ENCODE measurements at regions not wholly inside any gene's neighbourhood (a gene's known extent, or its start where the extent isn't known, plus 50 kb on each side); places are given as distances from the start of the nearest gene placed in this dataset.

- TF ChIP-seq POLR2A (IDR thresholded peaks at IDR 0.05; ENCODE audit: low read depth, low read length), result no peak
- TF ChIP-seq POLR2AphosphoS5 (IDR thresholded peaks at IDR 0.05; ENCODE audit: low read depth, low read length), result no peak
- no peak for TF ChIP-seq TAF1 (IDR thresholded peaks at IDR 0.05; ENCODE audit: low read depth, low read length)
Observed at GRCh38 chr19:28828276-28828870, 384.6 kb downstream of the UQCRFS1 start.

Measured in GM12891 (cell line).